Mesendoderm (in vitro differentiated cells): ENCODE measurements at regions not wholly inside any gene's neighbourhood (a gene's known extent, or its start where the extent isn't known, plus 50 kb on each side); places are given as distances from the start of the nearest gene placed in this dataset.

Experiments
- DNase-seq: peaks from one replicate; pipeline ENCODE4 v3.0.0; 2013
- H2AK5ac ChIP-seq: 2 replicates; pipeline ENCODE4 v1.6.1; 2013; ENCODE audit warnings: low read length, inconsistent platforms
- H2BK120ac ChIP-seq: 2 replicates; pipeline ENCODE4 v1.6.1; 2013; ENCODE audit warnings: low read depth, mild to moderate bottlenecking, low read length, moderate library complexity, mixed read lengths
- H2BK15ac ChIP-seq: replicated peaks from 2 replicates; pipeline ENCODE4 v1.6.1; 2013; ENCODE audit warnings: low read depth, mild to moderate bottlenecking, moderate library complexity
- H2BK5ac ChIP-seq: 2 replicates; pipeline ENCODE4 v1.6.1; 2013; ENCODE audit warnings: low read length, inconsistent platforms
- H3K18ac ChIP-seq: 2 replicates; pipeline ENCODE4 v1.6.1; 2013; ENCODE audit warnings: mild to moderate bottlenecking, low read length, mixed read lengths
- H3K23ac ChIP-seq: one replicate; pipeline ENCODE4 v1.6.1; 2013; ENCODE audit warnings: low read length
- H3K27ac ChIP-seq: 2 replicates; pipeline ENCODE4 v1.5.1; 2013; ENCODE audit warnings: low read depth, mild to moderate bottlenecking, inconsistent platforms, low read length, moderate library complexity
- H3K27me3 ChIP-seq: 2 replicates; pipeline ENCODE4 v1.6.1; 2013; ENCODE audit warnings: low read length, control low read depth, mild to moderate bottlenecking, inconsistent platforms; ENCODE audit not compliant: insufficient read depth, poor library complexity
- H3K36me3 ChIP-seq: 2 replicates; pipeline ENCODE4 v1.6.1; 2013; ENCODE audit warnings: low read length, inconsistent platforms; ENCODE audit not compliant: control insufficient read depth, insufficient read depth
- H3K4ac ChIP-seq: one replicate; pipeline ENCODE4 v1.6.1; 2013; ENCODE audit warnings: low read depth, mild to moderate bottlenecking, low read length, moderate library complexity
- H3K4me1 ChIP-seq: 2 replicates; pipeline ENCODE4 v1.6.1; 2013; ENCODE audit warnings: low read depth, low read length, inconsistent platforms; ENCODE audit not compliant: control insufficient read depth
- H3K4me2 ChIP-seq: 2 replicates; pipeline ENCODE4 v1.6.1; 2013; ENCODE audit warnings: low read length
- H3K4me3 ChIP-seq: 2 replicates; pipeline ENCODE4 v1.5.1; 2013; ENCODE audit warnings: mild to moderate bottlenecking, low read length
- H3K56ac ChIP-seq: one replicate; pipeline ENCODE4 v1.6.1; 2013; ENCODE audit warnings: low read length
- H3K79me1 ChIP-seq: 2 replicates; pipeline ENCODE4 v1.6.1; 2013; ENCODE audit warnings: low read length, inconsistent platforms
- H3K79me2 ChIP-seq: 2 replicates; pipeline ENCODE4 v1.6.1; 2013; ENCODE audit warnings: mild to moderate bottlenecking, low read length; ENCODE audit not compliant: control insufficient read depth, insufficient read depth
- H3K9ac ChIP-seq: 2 replicates; pipeline ENCODE4 v1.6.1; 2013; ENCODE audit warnings: low read length, inconsistent platforms
- H4K5ac ChIP-seq: one replicate; pipeline ENCODE4 v1.6.1; 2013; ENCODE audit warnings: low read length
- H4K8ac ChIP-seq: one replicate; pipeline ENCODE4 v1.6.1; 2013; ENCODE audit warnings: low read depth, mild to moderate bottlenecking, control low read depth, low read length, moderate library complexity
- WGBS: extraction: QIAGEN DNeasy Blood & Tissue Kit; methylation state at CpG from one replicate; pipeline ENCODE4 v1.1.7; 2013; ENCODE audit warnings: low lambda C conversion rate, missing lambda C conversion rate; ENCODE audit not compliant: insufficient coverage; ENCODE audit errors: extremely low coverage; 5-methylcytosine and 5-hydroxymethylcytosine counted together

DNA sequence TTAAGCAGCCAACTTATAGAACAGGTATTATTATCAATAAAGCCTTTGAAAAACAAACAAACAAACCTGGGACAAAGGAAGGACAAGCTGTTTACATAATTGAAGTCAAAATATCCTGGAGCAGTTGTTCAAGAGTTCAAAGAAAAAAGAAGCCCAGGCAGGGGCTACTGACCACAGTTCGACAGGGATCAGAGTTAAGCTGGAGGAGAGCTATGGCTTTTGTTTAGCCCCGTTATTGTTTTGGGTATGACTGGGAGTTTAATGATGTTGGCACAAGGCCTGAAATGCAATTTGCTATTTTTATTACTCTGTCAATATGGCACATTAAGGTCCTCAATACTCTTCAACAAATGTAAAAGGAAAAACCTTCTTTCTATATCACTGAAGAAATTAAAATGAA, 624.4 kb upstream of the KLHL1 start:
- Histone ChIP-seq H2BK5ac (no peak overlapping the region), H2BK15ac (no peak overlapping the region), H4K8ac (no peak overlapping the region), H3K79me1 (no peaks in the 10 kb centered on the region), H3K79me2 (no peaks in the 10 kb centered on the region), H3K18ac (no peak overlapping the region), H3K27me3 (no peaks in the 10 kb centered on the region), H3K23ac (no peak overlapping the region), H3K4me1 (no peaks in the 10 kb centered on the region), H3K56ac (no peak overlapping the region), H2BK120ac (no peak overlapping the region), H3K4ac (no peak overlapping the region), H3K4me2 (no peak overlapping the region), H4K5ac (no peak overlapping the region), H3K27ac (no peak overlapping the region), H3K9ac (no peak overlapping the region), H2AK5ac (no peak overlapping the region), H3K36me3 (no peaks in the 10 kb centered on the region), H3K4me3 (no peak overlapping the region)
- no peak for DNase-seq
- WGBS, result no CpG with 5 or more reads among the region's 2 CpGs

DNA sequence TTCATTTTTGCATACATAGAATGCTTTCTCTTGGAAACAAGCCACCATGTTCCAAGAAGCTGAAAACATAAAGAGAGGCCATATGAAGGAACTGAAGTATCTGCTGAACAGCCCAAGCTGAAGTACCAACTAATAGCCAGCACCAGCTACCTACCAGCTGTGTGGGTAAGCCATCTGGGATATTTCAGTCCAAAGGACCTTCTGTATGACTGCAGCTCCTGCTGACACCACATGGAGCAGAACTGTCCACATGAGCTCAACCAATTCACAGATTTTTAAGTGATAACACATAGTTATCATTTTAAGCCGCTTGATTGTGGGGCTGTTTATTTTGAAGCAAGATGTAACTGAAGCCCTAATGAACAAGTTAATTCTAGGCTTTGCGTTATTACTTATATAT, 621.1 kb upstream of the KLHL1 start:
- no peaks in the 10 kb centered on the region for H3K79me2 ChIP-seq
- H2AK5ac ChIP-seq, result no peak overlapping the region
- H4K5ac ChIP-seq, result no peak overlapping the region
- WGBS, result no CpG with 5 or more reads among the region's 2 CpGs
- no peak overlapping the region for H3K27ac ChIP-seq
- DNase-seq, result no peak
- H2BK5ac ChIP-seq, result no peak overlapping the region
- no peaks in the 10 kb centered on the region for H3K79me1 ChIP-seq
- no peak overlapping the region for H2BK120ac ChIP-seq
- H3K18ac ChIP-seq, result no peak overlapping the region
- no peak overlapping the region for H3K23ac ChIP-seq
- H3K4ac ChIP-seq, result no peak overlapping the region
- H3K4me1 ChIP-seq, result no peaks in the 10 kb centered on the region
- H3K4me3 ChIP-seq, result no peak overlapping the region
- no peak overlapping the region for H3K4me2 ChIP-seq
- no peaks in the 10 kb centered on the region for H3K27me3 ChIP-seq
- no peak overlapping the region for H3K56ac ChIP-seq
- H4K8ac ChIP-seq, result no peak overlapping the region
- H3K9ac ChIP-seq, result no peak overlapping the region
- no peaks in the 10 kb centered on the region for H3K36me3 ChIP-seq
- H2BK15ac ChIP-seq, result no peak overlapping the region

DNA sequence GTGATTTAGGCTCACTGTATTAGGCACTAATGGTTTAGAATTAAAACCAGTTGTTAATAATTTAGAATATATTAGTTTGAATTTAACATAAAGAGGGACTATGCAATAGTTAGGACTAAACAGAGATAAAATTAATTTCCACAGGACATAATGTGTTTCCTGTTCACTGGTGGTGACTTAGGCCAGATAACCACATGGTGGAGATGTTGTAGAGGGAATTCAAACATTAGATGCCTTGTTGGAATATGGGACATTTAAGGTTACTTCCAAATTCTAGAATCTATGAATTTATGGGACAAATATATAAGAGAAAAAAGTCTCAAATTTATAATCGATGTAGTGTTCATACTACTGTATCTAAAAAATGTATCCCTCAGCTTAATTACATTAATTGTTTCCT, 615.5 kb upstream of the KLHL1 start:
- no CpG with 5 or more reads among the region's 1 CpG for WGBS
- DNase-seq, result no peak
- no peaks in the 10 kb centered on the region for H3K4me1 ChIP-seq
- H3K4me3 ChIP-seq, result no peak overlapping the region
- no peak overlapping the region for H3K18ac ChIP-seq
- no peak overlapping the region for H3K27ac ChIP-seq
- no peak overlapping the region for H4K8ac ChIP-seq
- H2BK120ac ChIP-seq, result no peak overlapping the region
- no peak overlapping the region for H3K23ac ChIP-seq
- no peaks in the 10 kb centered on the region for H3K79me1 ChIP-seq
- H3K79me2 ChIP-seq, result no peaks in the 10 kb centered on the region
- H3K4ac ChIP-seq, result no peak overlapping the region
- no peak overlapping the region for H3K4me2 ChIP-seq
- H3K9ac ChIP-seq, result no peak overlapping the region
- no peaks in the 10 kb centered on the region for H3K36me3 ChIP-seq
- H3K56ac ChIP-seq, result no peak overlapping the region
- no peak overlapping the region for H2BK15ac ChIP-seq
- no peak overlapping the region for H2BK5ac ChIP-seq
- no peak overlapping the region for H4K5ac ChIP-seq
- no peak overlapping the region for H2AK5ac ChIP-seq
- no peaks in the 10 kb centered on the region for H3K27me3 ChIP-seq

DNA sequence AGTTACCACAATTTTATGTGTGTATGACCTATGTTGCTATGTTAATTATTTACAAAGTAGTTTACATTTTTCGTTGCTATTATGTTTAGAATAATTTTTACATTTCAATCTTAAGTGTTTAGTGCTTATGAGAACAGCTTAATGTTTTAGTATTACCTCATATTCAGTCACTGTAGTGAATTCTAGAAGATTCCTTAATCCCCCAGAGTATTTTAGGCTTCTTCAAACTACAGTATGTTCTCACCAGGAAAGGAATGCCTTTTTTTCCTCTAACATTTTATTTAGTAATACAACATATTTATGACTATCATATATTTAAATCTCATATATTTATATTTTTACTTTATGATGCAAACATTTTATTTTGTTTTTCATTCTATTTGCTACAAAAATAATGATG, 612.1 kb upstream of the KLHL1 start:
- H2BK120ac ChIP-seq, result no peak overlapping the region
- no peak overlapping the region for H3K23ac ChIP-seq
- H3K4ac ChIP-seq, result no peak overlapping the region
- no peak overlapping the region for H3K18ac ChIP-seq
- no peak overlapping the region for H2AK5ac ChIP-seq
- H3K27ac ChIP-seq, result no peak overlapping the region
- no peak overlapping the region for H4K8ac ChIP-seq
- no peaks in the 10 kb centered on the region for H3K4me1 ChIP-seq
- no peak overlapping the region for H3K4me2 ChIP-seq
- no peak overlapping the region for H2BK5ac ChIP-seq
- no peak overlapping the region for H4K5ac ChIP-seq
- H3K79me2 ChIP-seq, result no peaks in the 10 kb centered on the region
- no peak overlapping the region for H3K4me3 ChIP-seq
- H3K9ac ChIP-seq, result no peak overlapping the region
- no peak overlapping the region for H3K56ac ChIP-seq
- no peak overlapping the region for H2BK15ac ChIP-seq
- no CpG with 5 or more reads among the region's 1 CpG for WGBS
- no peaks in the 10 kb centered on the region for H3K79me1 ChIP-seq
- H3K27me3 ChIP-seq, result no peaks in the 10 kb centered on the region
- H3K36me3 ChIP-seq, result no peaks in the 10 kb centered on the region
- DNase-seq, result no peak

DNA sequence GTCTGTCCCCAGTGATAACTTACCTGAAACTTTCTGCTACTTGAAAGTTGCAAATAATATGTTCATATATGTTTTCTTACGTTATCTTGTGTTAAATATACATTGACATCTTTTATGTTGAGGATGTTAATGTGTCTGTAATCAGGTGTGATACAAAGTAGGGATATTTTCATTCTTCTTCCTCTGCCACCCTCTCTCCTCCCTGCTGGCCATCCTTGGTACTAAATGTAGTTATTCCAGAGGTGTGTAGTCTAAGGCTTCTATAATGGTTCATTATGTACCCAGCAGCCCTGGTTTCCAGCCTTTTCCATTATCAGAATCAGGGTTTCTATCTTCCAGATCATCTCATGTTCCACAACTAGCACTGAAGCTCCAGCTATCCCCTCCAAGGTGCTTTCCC, 606.7 kb upstream of the KLHL1 start:
- H4K8ac ChIP-seq, result no peak overlapping the region
- H3K79me2 ChIP-seq, result no peaks in the 10 kb centered on the region
- no CpG with 5 or more reads among the region's 1 CpG for WGBS
- H2AK5ac ChIP-seq, result no peak overlapping the region
- no peaks in the 10 kb centered on the region for H3K79me1 ChIP-seq
- no peak overlapping the region for H2BK5ac ChIP-seq
- no peaks in the 10 kb centered on the region for H3K36me3 ChIP-seq
- no peak overlapping the region for H3K18ac ChIP-seq
- no peaks in the 10 kb centered on the region for H3K27me3 ChIP-seq
- no peak overlapping the region for H3K4me2 ChIP-seq
- no peaks in the 10 kb centered on the region for H3K4me1 ChIP-seq
- DNase-seq, result no peak
- no peak overlapping the region for H3K4me3 ChIP-seq
- H2BK15ac ChIP-seq, result no peak overlapping the region
- H3K27ac ChIP-seq, result no peak overlapping the region
- no peak overlapping the region for H2BK120ac ChIP-seq
- H3K23ac ChIP-seq, result no peak overlapping the region
- H3K56ac ChIP-seq, result no peak overlapping the region
- H3K9ac ChIP-seq, result no peak overlapping the region
- no peak overlapping the region for H3K4ac ChIP-seq
- no peak overlapping the region for H4K5ac ChIP-seq

DNA sequence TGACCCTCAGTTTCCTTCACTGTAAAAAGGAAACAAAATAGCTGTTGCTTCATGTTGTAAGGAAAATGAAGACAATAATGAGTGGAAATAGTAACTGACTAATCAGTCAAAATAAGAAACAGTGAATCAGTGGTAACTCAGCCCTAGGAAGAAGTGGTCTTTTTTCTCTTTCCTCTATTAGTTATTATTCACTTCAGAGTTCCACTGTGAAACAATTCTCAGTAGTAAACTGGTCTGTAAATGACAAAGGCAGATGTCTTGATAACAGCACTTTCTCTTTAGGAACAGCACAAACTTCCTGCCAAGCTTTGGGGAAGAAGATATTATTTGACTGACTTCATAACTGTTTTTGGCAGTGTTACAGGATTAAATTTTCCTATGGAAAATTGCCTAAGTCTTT, 600.5 kb upstream of the KLHL1 start:
- Histone ChIP-seq H3K23ac (no peak overlapping the region), H2BK15ac (no peak overlapping the region), H2BK5ac (no peak overlapping the region), H3K4ac (no peak overlapping the region), H3K4me2 (no peak overlapping the region), H3K4me3 (no peak overlapping the region), H3K56ac (no peak overlapping the region), H3K4me1 (no peaks in the 10 kb centered on the region), H2BK120ac (no peak overlapping the region), H3K27me3 (no peaks in the 10 kb centered on the region), H3K79me2 (no peaks in the 10 kb centered on the region), H3K27ac (no peak overlapping the region), H3K36me3 (no peaks in the 10 kb centered on the region), H4K5ac (no peak overlapping the region), H3K79me1 (no peaks in the 10 kb centered on the region), H3K18ac (no peak overlapping the region), H4K8ac (no peak overlapping the region), H3K9ac (no peak overlapping the region), H2AK5ac (no peak overlapping the region)
- no peak for DNase-seq
